RWPE2 (cell line): ENCODE measurements at regions not wholly inside any gene's neighbourhood (a gene's known extent, or its start where the extent isn't known, plus 50 kb on each side); places are given as distances from the start of the nearest gene placed in this dataset.

Source experiments
- ATAC-seq: fragments of 200-7000 bp; cut with Tn5 transposase; 3 replicates; pipeline ENCODE4 v1.9.1; 2021; ENCODE audit warnings: low read depth
- DNase-seq: peaks from one replicate; pipeline ENCODE4 v3.0.0-alpha.2; 2020; ENCODE audit warnings: low spot score
- H3K27ac ChIP-seq: fragments of 450-650 bp; 2 replicates; pipeline ENCODE4 v1.5.1; 2017; ENCODE audit warnings: mild to moderate bottlenecking; ENCODE audit not compliant: poor library complexity, severe bottlenecking
- H3K27me3 ChIP-seq: fragments of 250-450 bp; sonication (Bioruptor Pico); 2 replicates; pipeline ENCODE4 v1.5.1; 2021; ENCODE audit warnings: mild to moderate bottlenecking, moderate library complexity; ENCODE audit not compliant: insufficient read depth, poor library complexity, severe bottlenecking
- H3K36me3 ChIP-seq: fragments of 250-450 bp; sonication (Bioruptor Pico); 2 replicates; pipeline ENCODE4 v1.5.1; 2020; ENCODE audit warnings: low read depth, mild to moderate bottlenecking, moderate library complexity
- H3K4me1 ChIP-seq: fragments of 250-450 bp; sonication (Bioruptor Pico); 2 replicates; pipeline ENCODE4 v1.5.1; 2021; ENCODE audit warnings: mild to moderate bottlenecking, moderate library complexity; ENCODE audit not compliant: insufficient read depth, poor library complexity, severe bottlenecking
- H3K4me3 ChIP-seq: fragments of 250-450 bp; sonication (Bioruptor Pico); 2 replicates; pipeline ENCODE4 v1.5.1; 2021; ENCODE audit warnings: mild to moderate bottlenecking, moderate library complexity; ENCODE audit not compliant: severe bottlenecking
- H3K9me3 ChIP-seq: fragments of 250-450 bp; sonication (Bioruptor Pico); 2 replicates; pipeline ENCODE4 v1.5.1; 2021; ENCODE audit warnings: mild to moderate bottlenecking, moderate library complexity; ENCODE audit not compliant: severe bottlenecking
- CTCF ChIP-seq: fragments of 450-650 bp; IDR thresholded peaks from one replicate; pipeline ENCODE4 v1.5.1; 2017; ENCODE audit warnings: mild to moderate bottlenecking, moderate library complexity; ENCODE audit not compliant: poor library complexity, severe bottlenecking

DNA sequence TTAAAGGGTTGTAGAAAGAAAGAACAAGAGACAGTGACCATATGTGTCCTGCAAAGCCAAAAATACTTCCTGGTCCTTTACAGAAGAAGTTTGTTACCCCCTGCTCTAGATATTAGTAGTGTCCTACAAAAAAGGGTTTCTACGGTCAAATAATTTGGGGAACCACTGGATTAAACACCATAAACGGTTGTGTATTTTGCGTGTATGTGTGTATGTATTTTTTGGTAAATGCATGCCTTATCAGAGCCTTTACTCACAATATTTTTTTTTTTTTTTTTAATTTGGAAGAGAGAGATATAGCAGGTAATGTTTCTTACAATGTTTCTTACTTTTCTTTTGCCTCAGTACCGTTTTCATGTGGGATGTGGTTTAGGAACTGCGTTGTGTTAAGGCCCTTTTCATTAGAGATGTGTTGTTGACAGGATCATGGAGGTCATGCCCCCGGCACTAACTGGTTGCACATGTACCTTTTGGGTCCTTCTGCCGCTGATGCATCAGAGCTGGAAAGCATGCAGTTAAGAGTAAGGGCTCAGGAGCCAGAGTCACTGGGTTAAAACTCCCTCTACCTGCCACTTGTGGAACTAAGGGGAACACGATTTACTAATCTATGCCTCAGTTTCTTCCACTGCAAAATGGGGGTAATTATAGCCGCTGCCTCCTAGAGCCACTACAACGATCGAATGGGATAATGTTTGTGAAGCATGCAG lies 234.6 kb upstream of the KAZN start:
- Histone ChIP-seq H3K4me3 (no peak overlapping the region), H3K36me3 (no peaks in the 10 kb centered on the region), H3K9me3 (no peaks in the 10 kb centered on the region), H3K27me3 (no peaks in the 10 kb centered on the region), H3K4me1 (no peaks in the 10 kb centered on the region), H3K27ac (no peak overlapping the region)
- no peak for TF ChIP-seq CTCF
- DNase-seq = no peak
- no peak for ATAC-seq

- TF ChIP-seq CTCF = no peak
- H3K36me3 ChIP-seq = no peaks in the 10 kb centered on the region
- DNase-seq (no peak), ATAC-seq (no peak)
- H3K27ac ChIP-seq = no peak overlapping the region
- no peaks in the 10 kb centered on the region for H3K27me3 ChIP-seq
- H3K9me3 ChIP-seq = no peaks in the 10 kb centered on the region
- no peak overlapping the region for H3K4me3 ChIP-seq
- no peaks in the 10 kb centered on the region for H3K4me1 ChIP-seq
Measured at GRCh38 chr1:14365301-14365988, 233.0 kb upstream of the KAZN start.

DNA sequence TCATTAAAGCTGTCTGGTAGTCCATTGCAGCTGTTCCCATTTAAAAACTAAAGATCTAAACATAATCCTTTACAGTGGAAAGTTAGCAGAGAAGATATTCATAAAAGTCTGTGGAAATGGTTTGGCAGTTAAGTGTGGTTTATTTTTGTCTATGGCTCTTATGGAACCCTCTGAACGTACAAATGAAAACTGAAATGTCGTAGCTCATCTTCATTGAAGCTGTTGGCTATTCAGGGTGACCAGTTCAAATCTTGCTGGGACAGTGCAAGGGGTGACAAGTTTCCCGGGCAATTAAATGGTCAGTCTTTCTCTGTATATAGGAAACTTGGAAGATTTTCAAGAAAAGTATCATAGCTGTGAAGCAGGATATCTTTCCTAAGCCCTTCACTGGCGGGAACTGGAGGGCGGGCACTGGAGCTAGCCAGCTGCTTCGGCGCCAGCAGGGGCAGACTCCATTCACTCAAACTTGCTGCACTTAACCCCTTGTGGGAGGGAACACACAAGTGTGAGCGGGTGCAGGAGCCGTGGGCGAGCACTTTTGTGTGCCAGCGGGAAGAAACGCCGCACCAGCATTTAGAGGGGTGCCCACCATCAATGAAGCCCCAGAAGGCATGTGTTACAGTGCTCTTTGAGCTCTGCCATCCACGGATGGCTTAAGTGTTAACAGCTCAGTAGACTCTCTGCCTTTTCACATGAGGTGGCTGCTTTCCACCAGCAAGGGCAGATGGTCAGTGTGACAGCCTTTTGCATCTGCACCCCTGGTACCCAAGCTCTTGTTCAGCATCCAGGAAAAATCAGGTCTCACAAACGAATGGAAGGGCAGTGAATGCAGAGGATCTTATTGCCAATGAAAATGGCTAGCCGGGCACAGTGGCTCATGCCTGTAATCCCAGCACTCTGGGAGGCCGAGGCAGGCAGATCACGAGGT lies 232.1 kb upstream of the KAZN start:
- Histone ChIP-seq H3K27me3 (no peaks in the 10 kb centered on the region), H3K36me3 (no peaks in the 10 kb centered on the region), H3K4me1 (no peaks in the 10 kb centered on the region), H3K4me3 (no peak overlapping the region), H3K9me3 (no peaks in the 10 kb centered on the region), H3K27ac (no peak overlapping the region)
- TF ChIP-seq CTCF = no peak
- DNase-seq (no peak), ATAC-seq (no peak)

GRCh38 chr1:14367451-14367850 lies 231.0 kb upstream of the KAZN start:
- TF ChIP-seq CTCF = no peak
- DNase-seq (no peak), ATAC-seq (no peak)
- Histone ChIP-seq H3K36me3 (no peaks in the 10 kb centered on the region), H3K27ac (no peak overlapping the region), H3K9me3 (no peaks in the 10 kb centered on the region), H3K4me1 (peaks cover 9% of the 10 kb centered on the region), H3K4me3 (no peak overlapping the region), H3K27me3 (no peaks in the 10 kb centered on the region)
